ENCODE measurements at regions not wholly inside any gene's neighbourhood (a gene's known extent, or its start where the extent isn't known, plus 50 kb on each side); places are given as distances from the start of the nearest gene placed in this dataset.

DNA sequence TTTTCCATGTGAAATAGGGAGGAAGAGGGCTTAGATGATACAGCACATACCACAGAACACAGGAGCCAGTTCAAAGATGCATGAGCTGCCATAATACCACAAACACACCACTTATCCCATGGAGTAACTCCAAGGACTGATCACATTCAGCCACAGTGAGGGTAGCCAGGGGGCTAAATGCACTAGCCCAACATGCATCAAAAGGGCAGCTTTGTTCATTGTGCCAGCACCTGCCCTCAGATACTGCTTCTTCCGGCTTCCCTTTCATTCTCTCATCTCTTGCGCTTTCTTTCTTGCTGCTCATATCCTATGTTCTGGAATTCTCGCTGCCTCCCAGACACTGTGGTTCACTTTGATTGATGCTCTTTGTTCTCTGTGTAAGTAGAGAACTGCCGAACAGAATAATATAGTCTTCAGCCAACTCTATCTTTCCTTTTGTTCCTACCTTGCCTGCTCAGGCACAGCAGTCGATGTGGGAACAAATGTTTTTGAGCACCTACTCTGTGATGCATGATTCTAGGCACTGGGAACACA, 50.0 kb upstream of the SYT6 start:
- in situ Hi-C loops (cut with MboI; ENCODE audit: low sequenced_read_pairs, unreplicated experiment), result no loop called here
- no peak for DNase-seq (ENCODE audit: low spot score)
- TF ChIP-seq, protein P1, sequence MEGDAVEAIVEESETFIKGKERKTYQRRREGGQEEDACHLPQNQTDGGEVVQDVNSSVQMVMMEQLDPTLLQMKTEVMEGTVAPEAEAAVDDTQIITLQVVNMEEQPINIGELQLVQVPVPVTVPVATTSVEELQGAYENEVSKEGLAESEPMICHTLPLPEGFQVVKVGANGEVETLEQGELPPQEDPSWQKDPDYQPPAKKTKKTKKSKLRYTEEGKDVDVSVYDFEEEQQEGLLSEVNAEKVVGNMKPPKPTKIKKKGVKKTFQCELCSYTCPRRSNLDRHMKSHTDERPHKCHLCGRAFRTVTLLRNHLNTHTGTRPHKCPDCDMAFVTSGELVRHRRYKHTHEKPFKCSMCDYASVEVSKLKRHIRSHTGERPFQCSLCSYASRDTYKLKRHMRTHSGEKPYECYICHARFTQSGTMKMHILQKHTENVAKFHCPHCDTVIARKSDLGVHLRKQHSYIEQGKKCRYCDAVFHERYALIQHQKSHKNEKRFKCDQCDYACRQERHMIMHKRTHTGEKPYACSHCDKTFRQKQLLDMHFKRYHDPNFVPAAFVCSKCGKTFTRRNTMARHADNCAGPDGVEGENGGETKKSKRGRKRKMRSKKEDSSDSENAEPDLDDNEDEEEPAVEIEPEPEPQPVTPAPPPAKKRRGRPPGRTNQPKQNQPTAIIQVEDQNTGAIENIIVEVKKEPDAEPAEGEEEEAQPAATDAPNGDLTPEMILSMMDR (IDR thresholded peaks at IDR 0.05; ENCODE audit: borderline replicate concordance, control extremely low read depth, extremely low read depth, insufficient read depth, missing control alignments), result no peak
